GM19395 (cell line): ENCODE measurements at regions not wholly inside any gene's neighbourhood (a gene's known extent, or its start where the extent isn't known, plus 50 kb on each side); places are given as distances from the start of the nearest gene placed in this dataset.

ENCODE experiments used
- ATAC-seq: cut with Tn5 transposase; IDR thresholded peaks from one replicate; pipeline ENCODE4 v1.9.1; 2021; ENCODE audit warnings: mild to moderate bottlenecking, moderate library complexity; ENCODE audit not compliant: unreplicated experiment

- ATAC-seq, result no peak
Measured at GRCh38 chr7:25850735-25851134, 301.3 kb upstream of the NFE2L3 start.

DNA sequence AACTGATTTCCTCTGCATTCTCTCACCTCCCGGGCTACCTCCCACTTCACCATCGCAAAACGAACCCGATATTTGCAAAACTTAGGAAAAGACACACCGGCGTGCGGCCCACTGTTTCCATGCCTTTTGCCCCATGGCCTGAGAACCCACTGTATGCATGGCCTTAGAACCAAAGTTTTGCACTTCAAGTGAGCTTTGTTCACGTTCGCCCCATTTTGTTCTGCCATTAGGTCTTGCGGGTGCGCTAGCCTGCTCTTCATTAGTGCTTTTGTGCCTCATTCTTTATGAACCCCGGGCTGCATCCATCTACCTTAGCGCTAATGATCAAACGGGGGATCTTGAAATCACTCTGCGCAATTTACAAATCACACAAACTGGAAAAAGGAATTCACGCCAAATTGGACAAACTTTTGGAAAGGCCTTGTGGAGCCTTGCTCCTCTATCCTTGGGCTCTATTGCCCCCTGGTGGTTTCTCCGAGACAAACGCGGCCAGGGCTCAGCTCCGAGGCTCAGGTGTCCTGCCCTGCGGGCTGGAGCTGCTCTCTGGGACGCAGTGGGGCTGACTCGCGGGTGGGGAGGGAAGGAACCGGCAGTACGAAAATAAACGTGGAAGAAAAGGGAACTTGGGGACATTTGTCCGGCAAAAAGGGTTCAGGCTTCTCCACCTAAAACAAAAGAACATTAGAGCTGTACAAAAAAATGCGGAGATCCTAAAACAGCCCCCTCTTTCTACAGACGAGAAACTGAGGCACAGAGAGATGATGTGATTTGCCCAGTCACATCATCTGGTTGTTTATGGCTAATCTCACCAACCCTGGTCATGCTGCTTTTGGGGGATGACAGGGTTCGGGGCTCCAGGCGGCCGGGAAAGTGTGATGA lies 300.4 kb upstream of the NFE2L3 start:
- peak; percentile 43 for ATAC-seq

GRCh38 chr7:25852211-25852938 lies 299.6 kb upstream of the NFE2L3 start:
- no peak for ATAC-seq

- ATAC-seq, result no peak
Measured at GRCh38 chr7:25852939-25853271, 299.1 kb upstream of the NFE2L3 start.

DNA sequence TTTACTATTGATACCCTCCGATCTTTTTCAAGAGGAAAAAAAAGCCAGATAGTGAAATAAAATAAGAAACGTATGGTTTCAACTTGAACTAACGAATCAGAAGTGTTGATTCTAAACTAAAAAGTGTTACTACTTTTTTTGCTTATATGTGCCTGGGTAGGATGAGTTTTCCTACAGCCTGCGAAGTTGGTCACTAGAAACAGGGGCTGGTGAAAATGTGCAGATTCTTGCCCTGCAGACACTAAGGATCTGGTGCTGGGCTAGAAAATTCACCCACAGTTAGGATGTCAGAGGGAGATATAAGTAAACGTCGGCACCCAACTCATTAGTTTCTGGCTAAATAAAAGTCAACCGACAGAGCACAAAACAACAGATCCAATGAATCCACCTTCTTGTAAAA lies 298.7 kb upstream of the NFE2L3 start:
- ATAC-seq, result no peak

- ATAC-seq, result no peak
Measured at GRCh38 chr7:25854059-25854458, 297.9 kb upstream of the NFE2L3 start.

DNA sequence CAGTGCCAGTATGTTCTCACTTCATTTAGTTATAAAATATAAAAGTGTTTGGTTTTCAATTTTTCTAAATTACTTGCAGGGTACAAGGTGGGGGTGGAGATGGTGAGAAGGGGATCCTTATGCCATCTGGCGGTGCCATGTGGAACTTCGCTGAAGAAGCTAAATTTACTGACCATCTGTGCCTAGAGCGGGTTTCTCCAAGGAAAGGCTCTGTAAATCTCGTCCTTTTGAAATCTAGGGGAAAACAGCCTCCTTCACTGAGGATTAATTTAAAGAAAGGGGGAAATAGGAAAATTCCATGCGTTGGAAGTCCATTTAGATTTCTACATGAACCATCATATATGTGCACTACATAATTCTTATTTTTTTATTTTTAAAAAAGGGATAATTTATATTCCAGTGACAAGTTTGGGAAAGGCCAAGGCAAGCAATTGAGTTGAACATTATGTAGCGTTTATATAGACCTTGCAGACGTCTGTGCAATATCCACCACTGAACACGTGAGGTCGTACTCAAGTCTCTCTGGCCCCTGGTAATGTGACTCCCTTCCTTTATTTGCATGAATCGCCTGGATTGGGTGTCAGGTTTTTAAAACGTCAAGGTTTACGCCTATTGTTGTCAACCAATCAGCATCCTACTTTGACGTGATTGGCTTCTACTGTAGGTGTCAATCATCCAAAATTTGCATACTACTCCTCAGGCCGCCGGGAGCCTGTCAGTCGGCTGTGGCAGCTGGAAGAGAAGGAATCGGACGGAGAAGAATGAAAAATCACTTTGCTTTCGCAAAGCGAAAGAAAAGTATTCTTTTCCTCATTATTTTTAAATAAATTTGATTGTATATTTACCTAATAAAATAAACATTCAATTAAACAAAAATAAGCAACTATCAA lies 297.1 kb upstream of the NFE2L3 start:
- peak; percentile 36 for ATAC-seq

- peak; percentile 2 for ATAC-seq
Measured at GRCh38 chr7:25855854-25856782, 295.9 kb upstream of the NFE2L3 start.

- ATAC-seq, result no peak
Measured at GRCh38 chr7:25857376-25858067, 294.5 kb upstream of the NFE2L3 start.

GRCh38 chr7:25858200-25858524 lies 293.8 kb upstream of the NFE2L3 start:
- no peak for ATAC-seq

- no peak for ATAC-seq
Measured at GRCh38 chr7:25858525-25859411, 293.2 kb upstream of the NFE2L3 start.

GRCh38 chr7:25859412-25860274 lies 292.4 kb upstream of the NFE2L3 start:
- ATAC-seq, result no peak

GRCh38 chr7:25860275-25861163 lies 291.5 kb upstream of the NFE2L3 start:
- no peak for ATAC-seq

DNA sequence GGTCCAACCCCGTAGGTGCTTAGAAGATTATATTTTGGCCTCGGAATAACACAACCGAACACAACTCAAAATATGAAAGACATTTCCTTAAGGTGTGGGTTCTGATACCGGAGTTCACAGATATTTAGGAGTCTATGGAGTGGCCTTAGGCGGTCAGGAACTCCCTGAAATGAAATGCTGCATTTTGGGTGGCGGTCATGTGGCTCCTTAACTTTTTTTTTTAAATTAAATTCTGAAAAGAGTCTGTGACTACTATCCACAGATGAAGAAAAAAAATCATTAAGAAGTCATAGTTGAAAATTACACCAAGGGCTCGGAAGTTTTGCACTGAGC lies 290.9 kb upstream of the NFE2L3 start:
- no peak for ATAC-seq

DNA sequence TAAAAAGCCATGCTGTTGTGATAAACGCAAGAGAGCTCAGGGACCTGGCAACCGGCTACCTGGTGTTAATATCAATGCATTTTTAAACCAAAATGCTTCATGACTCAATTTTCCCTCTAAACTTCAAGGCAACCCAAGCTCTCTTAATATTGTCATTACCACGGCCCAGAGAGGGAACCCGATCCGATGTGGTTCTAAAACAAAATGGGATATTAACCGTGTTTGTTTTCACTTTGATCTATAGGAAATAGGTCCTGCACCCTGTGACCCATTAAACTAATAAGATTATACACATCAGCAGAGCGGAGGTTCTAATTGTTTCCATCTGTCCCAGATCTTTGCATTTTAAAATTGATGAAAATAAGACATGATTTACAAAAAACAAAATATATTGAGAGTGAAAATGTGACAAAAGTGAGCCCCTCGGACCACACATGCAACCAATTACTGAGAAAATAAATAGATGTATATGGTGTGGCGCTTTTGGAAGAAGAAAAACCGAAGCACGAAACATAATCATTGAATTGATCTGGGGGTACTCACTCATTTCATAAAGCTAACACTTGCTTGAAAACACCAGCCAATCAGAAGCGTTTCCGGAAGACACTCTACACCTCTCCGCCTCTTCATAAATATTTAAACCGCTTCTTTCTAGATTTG lies 290.3 kb upstream of the NFE2L3 start:
- ATAC-seq, result no peak

- peak; percentile 89 for ATAC-seq
Measured at GRCh38 chr7:25862261-25863004, 289.6 kb upstream of the NFE2L3 start.
